ENCODE measurements at regions not wholly inside any gene's neighbourhood (a gene's known extent, or its start where the extent isn't known, plus 50 kb on each side); places are given as distances from the start of the nearest gene placed in this dataset.

GRCh38 chr4:95898226-95898625, 58.3 kb downstream of the PDHA2 start:
- DNase-seq (ENCODE audit: low read depth), result no peak
- TF ChIP-seq CTCF (conservative IDR thresholded peaks at IDR 0.05; ENCODE audit: low read depth, low read length), result no peak
- H3K4me3 ChIP-seq (ENCODE audit: low read depth, low read length), result no peak overlapping the region

- no peak overlapping the region for H3K4me3 ChIP-seq (ENCODE audit: low read depth, low read length)
- no peak for DNase-seq (ENCODE audit: low read depth)
- TF ChIP-seq CTCF (conservative IDR thresholded peaks at IDR 0.05; ENCODE audit: low read depth, low read length), result no peak
Observed at GRCh38 chr4:95909211-95909610, 69.3 kb downstream of the PDHA2 start.

- no peak overlapping the region for H3K4me3 ChIP-seq (ENCODE audit: low read depth, low read length)
- no peak for TF ChIP-seq CTCF (conservative IDR thresholded peaks at IDR 0.05; ENCODE audit: low read depth, low read length)
- no peak for DNase-seq (ENCODE audit: low read depth)
Observed at GRCh38 chr4:95910749-95911148, 70.9 kb downstream of the PDHA2 start.

- DNase-seq (ENCODE audit: low read depth), result no peak
- no peak for TF ChIP-seq CTCF (conservative IDR thresholded peaks at IDR 0.05; ENCODE audit: low read depth, low read length)
- H3K4me3 ChIP-seq (ENCODE audit: low read depth, low read length), result no peak overlapping the region
Observed at GRCh38 chr4:95921470-95921869, 81.6 kb downstream of the PDHA2 start.

GRCh38 chr4:95929448-95930064, 89.7 kb downstream of the PDHA2 start:
- TF ChIP-seq CTCF (conservative IDR thresholded peaks at IDR 0.05; ENCODE audit: low read depth, low read length), result no peak
- DNase-seq (ENCODE audit: low read depth), result no peak
- no peak overlapping the region for H3K4me3 ChIP-seq (ENCODE audit: low read depth, low read length)

GRCh38 chr4:95939141-95939540, 99.2 kb downstream of the PDHA2 start:
- H3K4me3 ChIP-seq (ENCODE audit: low read depth, low read length), result no peak overlapping the region
- TF ChIP-seq CTCF (conservative IDR thresholded peaks at IDR 0.05; ENCODE audit: low read depth, low read length), result no peak

GRCh38 chr4:95949136-95949765, 109.4 kb downstream of the PDHA2 start:
- no peak overlapping the region for H3K4me3 ChIP-seq (ENCODE audit: low read depth, low read length)
- no peak for TF ChIP-seq CTCF (conservative IDR thresholded peaks at IDR 0.05; ENCODE audit: low read depth, low read length)
- no peak for DNase-seq (ENCODE audit: low read depth)

More at GRCh38 chr4:95939141-95939540, 99.2 kb downstream of the PDHA2 start:
- DNase-seq (ENCODE audit: low read depth), result no peak
